Activated CD4-positive, alpha-beta T cell treated with anti-CD3 and anti-CD28 coated beads, Interleukin-10, Interleukin-2, amounts not matched to agents 100 ng/mL and 50 ng/mL, durations not matched to agents 16 hours and 8 hours (primary cell): ENCODE measurements at regions not wholly inside any gene's neighbourhood (a gene's known extent, or its start where the extent isn't known, plus 50 kb on each side); places are given as distances from the start of the nearest gene placed in this dataset.
"Not testable (repeated sequence)": the region's sequence is repeated elsewhere in the genome, so short reads cannot be mapped to it uniquely, and the experiment has no call there.

Source experiments
- DNase-seq: peaks from one replicate; pipeline ENCODE4 v3.0.0-alpha.2; 2020

DNA sequence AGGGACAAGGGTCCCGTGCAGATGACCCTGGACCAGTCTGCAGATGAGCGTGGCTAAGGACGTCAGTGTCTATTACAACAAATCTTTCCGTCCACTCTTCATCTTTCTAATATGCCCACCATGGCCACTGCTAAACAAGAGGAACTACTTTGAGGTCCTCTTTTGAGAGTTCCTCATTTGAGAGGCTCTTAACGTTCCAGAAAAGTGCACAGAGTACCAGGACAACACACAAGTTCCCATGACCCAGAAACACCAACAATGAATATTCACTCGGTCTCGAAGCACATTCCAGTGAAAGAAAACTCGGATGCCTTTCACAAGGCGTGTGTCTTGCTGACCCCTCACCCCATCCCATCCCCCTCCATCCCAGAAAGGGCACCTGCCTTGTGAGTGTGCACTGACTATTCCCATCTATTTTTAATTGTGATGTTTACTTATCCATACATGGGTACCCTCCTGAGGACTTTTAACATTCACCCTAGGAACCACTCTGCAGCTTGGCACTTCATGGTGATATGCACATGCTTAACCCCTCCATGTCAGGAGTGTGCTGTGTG lies 157.0 kb downstream of the SHANK2 start:
- DNase-seq: no peak

DNA sequence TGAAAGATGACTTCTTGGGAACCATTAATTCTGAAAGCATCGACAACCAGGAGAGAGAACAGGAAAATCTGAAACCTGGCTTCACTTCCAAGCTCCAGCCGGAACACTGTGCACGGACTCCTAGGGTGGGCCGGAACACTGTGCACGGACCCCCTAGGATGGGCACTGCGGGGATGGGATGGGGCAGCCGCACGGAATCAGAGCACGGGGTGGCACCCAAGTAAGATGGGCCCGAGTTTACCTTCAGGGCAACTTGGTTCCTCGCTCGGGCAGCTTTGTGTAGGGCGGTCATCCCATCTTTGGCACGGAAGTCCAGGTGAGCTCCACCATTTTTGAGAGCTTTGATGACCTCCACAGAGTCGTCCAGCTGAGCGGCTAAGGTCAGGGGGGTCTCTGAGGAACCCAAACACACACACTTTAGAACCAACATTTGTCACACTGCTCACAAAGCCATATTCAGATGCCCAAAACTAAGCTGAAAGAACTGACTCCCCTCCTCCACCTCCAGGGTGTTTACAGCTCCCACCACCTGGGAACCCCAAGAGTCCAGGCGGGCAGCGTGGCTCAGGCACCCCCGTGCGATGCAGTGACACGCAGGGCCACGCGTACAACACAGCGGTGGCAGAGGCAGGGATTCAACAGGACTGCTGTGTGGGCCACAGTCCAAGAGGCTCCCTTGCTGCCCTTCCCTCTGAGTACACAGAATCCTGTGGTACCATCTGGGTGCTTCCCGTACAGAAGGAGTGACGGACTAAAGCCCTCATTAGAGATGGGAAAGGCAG lies 157.9 kb downstream of the SHANK2 start:
- DNase-seq: no peak

DNA sequence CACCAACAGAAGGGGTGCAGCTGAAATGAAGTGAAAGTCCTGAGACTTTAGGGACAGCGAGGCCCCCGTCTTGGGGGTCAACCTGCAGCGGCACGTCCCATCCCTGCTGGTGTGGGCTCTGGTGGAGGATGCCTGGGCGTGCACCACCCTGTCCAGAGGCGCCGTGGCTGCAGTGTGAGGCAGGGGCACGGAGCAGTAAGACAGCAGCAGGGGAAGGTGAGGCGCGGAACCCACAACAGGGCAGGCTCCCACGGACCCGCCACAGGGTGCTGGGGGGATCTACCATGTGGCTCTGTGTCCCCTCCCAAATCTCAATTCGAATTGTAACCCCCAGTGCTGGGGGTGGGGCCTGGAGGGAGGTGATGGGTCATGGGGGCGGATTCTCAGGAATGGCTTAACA lies 158.6 kb downstream of the SHANK2 start:
- no peak for DNase-seq

DNA sequence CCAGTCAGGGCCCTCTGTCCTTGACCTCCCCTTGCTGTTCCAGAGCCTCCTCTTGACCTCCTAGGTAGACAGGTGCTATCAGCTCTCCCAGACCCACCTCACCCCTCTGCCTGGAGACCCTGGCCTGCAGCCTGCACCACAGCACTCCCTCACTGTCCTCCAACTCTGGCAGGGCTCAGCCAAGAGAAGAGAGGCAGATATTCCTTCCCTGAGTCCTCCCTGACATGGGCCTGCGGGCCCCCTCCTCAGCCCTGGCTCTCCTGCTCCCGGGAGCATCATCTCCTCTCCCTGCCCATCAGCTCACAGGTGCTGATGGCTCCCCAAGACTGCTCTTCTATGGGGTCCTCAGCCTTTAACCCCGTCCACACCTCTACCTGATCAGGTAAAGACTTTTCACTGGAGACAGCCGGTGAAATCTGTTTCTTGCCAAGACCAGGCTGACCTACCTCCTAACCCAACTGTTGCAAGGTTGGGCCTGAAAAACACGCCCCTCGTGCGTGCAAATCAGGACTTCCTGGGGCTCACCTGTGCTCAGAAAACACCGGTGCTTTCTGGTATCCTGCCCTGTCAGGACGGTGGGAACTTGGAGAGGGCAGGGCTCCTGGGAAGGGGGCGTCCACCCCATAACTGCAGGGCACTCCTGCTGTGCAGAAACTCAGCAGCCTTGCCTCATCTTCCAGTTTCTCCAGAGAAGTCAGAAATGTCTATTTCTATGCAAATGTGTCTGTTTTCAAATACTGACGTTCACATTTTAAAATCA lies 160.7 kb downstream of the SHANK2 start:
- DNase-seq: no peak

DNA sequence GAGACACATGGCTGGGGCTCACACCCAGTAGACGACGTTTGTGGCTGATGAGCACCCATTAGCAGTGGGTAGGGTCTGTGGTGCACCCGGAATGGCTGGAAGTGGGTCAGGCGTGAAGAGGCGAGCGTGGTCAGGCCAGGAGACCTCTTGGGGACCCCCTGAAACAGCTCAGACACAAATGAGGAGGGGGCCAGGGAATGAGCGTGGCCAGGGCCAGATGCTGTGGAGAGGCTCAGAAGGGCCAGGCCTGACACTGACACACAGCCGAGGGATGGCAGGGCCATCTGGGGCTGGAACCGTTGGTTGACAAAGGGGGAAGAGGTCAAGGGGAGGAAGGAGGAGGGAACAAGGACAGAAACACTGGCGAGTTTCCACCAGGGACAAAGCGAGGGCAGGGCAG lies 162.8 kb downstream of the SHANK2 start:
- DNase-seq: no peak

DNA sequence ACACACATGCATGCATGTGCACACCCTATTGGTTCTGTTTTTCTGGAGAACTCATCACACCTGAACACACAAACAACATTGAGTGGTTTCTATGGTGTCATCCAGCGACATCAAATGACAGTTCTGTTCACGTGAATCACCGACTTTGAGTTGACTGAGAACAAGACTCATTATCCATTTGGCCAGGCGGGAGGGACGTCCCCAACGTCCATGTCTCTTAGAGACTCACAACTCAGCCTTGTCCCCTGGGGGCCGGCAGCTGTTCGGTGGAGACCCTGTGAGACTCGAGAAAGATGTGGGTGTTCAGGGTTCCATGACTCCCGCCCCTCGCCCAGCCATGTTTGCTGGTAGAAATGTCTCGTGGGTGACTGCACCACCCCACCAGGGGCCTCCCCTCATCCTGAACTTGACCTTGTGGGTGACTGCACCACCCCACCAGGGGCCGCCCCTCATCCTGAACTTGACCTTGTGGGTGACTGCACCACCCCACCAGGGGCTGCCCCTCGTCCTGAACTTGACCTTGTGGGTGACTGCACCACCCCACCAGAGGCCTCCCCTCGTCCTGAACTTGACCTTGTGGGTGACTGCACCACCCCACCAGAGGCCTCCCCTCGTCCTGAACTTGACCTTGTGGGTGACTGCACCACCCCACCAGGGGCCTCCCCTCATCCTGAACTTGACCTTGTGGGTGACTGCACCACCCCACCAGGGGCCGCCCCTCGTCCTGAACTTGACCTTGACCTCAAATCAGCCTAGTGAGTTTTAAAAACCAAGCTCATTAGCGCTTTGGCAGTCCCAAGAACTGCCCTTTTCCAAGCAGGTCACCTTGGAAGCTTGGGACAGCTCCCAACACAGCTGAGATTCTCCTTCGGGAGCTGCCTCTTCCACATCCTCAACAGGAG lies 163.8 kb downstream of the SHANK2 start:
- not testable (repeated sequence) for DNase-seq

DNA sequence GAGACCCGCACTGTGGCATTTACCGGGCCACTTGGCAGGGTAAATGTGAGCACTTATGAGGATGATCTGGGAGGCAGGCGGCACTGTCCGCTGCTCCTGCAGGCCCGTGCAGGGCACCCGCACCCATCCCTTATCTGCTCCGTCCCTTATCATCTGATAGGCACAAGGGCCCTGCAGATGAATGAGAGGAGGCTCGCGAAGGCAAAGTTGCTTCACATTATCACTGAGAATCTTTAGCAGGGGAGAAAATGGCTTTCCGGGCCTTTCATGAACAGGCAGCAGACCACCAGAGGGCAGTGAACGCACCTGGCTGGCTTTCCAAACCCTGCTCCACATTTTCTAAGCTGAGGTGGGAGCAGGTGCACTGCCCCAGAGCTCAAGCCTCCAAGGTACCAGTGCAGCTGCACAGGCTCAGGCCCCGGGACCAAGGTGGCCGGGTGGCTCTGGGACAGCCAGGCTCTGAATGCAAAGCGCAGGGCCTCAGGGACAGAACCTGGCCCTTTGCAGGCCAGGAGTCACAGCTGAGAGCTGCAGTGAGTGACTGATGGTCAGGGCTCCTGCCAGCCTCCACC lies 165.6 kb downstream of the SHANK2 start:
- DNase-seq: no peak

DNA sequence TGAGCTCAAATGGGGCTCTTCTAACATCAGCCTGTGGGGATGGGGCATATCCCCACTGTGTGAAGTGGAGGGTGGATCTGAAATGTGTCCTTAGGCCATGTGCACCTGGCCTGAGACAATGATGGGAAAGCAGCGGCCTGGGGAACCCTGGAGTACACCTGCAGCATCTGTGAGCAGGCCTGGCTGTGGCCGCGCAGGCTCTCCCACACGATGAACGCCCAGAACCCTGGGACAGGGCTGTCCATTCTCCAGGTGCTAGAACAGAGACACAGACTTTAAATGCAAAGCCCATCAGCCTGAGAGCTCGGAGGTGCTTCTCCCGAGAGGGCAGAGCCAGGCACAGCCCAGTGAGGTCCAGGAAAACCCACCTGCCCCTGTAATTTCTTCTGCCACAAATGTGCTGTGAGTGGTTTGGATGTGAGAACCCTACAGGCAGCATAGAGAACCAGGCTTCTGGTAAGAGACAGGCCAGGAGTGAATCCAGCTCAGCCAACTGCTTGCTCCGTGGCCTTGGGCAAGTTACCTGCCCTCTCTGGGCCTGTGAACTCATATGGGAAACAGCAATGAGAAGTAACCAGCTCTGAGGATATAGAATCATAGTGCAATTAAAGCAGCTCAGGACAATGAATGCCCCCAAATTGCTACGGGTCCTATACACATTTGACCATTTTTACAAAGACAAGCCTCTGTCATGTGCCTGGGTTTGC lies 167.9 kb downstream of the SHANK2 start:
- no peak for DNase-seq

DNA sequence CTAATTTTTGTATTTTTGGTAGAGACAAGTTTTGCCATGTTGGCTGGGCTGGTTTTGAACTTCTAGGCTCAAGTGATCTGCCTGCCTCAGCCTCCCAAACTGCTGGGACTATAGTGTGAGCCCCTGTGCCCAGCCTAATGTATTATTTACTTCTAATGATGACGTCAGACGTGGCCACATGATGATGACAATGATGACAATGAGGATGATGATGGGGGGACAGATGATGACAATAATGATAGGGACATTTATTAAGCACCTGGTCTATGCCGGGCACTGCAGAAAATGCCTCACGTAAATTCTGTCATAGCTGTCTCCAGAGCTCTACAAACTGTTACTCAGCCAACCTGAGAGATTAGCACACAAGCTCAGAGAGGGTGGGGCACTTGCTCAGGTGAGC lies 169.3 kb downstream of the SHANK2 start:
- no peak for DNase-seq

DNA sequence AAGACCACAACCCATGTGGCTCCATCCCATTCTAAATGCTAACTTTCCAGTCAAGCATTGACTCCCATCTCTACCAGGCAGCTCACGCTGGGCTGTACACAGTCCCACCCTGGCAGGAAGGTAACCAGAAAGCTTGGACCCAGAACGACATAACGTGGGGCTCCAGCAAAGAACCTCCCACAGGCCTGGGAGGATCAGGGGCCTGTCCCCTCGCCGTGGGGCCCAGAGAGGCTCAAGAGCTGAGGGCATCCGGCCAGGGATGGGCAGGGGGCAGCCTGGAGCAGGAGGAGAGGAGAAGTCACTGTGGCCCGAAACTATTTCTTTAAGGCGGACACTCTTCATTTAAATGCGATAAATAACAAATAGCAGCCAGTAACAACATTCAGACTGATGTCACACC lies 169.9 kb downstream of the SHANK2 start:
- no peak for DNase-seq

DNA sequence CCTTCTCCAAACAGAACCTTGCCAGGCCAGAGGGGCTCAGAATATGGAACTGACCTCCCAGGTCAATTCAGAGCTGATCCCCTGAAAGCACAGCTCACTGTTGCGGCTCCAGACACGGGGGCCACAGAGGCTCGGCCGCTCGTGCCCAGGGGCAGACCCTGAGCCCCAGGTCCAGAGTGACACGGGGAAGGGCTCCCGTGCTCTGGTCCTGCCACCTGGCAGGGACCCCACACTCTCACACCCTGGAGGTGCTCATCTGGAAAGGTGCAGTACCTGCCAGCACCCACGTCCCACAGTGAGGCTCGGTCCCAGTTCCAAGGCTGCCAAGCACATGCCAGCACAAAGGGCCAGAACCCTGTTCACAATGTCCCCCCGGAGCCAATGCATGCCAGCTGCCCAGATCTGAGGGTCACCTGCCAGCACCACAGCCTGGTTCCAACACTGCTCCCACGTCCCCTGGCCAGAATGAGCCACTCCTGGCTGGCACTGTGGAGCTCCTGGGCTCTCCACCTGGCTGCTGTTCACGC lies 170.6 kb downstream of the SHANK2 start:
- no peak for DNase-seq

DNA sequence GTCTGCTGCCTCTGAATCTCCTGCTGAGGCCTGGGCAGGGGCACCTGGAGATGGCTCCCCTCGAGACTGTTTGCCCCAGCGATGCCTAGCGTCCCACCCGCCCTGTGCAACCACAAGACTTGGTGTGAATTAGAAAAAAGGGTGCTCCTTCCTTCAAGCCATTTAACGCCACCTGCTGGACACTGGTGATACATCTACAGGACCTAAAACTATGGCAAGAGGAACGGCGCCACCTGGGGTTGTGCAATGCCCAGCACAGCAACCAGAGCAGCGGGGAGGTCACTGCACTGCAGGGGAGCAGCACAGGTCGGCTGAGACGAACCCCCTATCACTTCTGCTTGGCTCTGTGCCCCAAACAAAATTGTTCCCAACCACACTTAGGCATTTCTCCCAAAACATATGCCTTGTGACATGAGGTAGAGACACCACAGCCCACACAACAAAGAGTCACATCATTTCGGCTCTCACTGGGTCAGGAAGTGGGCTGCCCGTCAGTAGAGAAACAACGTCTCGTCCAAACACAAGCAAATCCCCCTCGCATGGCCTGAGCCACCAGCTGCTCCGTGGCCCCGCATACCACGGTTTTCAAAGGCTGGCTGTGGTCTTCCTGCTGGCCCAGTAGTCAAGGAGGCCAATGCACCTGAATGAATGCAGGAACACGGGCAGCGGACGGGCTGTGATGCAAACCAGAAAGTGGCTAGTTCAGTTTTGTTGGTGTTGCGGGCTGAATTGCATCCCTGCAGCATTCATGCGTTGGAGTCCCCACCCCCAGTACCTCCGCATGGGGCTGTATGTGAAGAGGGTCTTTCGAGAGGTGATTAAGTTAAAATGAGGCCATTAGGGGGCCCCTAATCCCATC lies 171.9 kb downstream of the SHANK2 start:
- DNase-seq: peak; percentile 76

DNA sequence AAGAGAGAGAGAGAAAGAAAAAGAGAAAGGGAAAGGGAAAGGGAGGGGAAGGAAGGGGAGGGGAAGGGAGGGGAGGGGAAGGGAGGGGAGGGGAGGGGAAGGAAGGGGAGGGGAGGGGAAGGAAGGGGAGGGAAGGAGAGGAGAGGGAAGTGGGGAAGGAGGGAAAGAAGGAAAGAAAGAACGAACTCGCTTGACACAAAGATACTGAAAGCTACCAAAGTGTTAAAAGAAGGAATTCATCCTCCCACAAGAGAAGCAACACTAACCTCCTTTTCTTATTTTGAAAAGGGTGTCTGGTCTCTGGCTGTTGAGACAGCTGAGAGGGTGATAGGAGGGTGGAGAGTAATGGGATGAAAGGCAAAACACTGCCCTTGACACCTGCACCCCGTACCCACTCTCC lies 172.6 kb downstream of the SHANK2 start:
- no peak for DNase-seq

DNA sequence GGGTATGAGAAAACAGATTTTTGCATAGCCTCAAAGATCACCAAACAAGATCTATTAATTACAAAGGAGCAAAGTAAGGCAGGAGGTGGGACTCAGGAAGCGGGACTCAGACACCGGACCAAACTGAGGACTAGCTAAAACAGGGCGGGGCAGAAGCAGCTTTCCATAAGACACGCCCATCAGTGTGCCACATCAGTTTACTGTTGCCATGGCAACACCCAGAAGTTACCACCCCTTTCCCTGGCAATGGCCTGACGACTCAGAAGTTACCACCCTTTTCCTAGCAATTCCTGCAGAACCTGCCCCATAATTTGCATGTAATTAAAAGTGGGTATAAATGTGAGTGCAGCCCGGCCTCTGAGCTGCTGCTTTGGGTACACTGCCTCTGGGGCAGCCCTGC lies 173.9 kb downstream of the SHANK2 start:
- DNase-seq: no peak

DNA sequence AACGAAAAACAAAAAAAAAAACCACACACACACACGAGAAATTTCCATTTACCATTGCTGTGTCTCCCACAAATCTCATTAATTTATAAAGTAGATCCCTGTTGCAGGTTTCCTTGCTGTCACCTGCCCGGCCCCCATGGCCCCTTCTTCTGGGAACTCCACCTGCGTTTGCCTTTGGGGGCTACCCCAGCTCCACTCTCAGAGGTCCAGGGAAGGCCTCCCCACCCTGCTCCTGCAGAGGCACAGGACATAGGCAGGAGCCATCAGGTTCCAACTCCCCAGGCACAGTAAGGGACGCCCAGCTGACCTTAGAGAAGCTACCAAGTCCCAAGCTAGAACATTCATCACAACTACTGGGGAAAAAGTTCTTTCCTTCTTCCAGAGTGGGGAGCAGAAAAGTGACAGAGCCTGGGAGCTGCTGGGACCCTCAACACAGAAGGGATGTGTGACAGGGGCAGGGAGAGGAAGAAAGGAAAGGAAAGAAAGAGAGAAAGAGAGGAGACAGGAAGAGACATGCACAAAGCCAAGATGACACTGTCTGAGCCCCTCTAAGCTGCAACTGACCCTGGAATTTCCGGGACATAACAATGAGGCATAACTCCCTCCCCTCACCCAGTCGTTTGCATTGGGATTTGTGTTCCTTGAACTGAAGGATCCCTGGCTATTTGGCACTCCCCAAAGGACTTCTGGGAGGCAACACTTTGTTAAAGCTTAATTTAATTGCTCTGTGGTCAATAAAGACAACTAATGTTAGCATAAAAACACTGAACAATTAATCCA lies 175.7 kb downstream of the SHANK2 start:
- DNase-seq: no peak

DNA sequence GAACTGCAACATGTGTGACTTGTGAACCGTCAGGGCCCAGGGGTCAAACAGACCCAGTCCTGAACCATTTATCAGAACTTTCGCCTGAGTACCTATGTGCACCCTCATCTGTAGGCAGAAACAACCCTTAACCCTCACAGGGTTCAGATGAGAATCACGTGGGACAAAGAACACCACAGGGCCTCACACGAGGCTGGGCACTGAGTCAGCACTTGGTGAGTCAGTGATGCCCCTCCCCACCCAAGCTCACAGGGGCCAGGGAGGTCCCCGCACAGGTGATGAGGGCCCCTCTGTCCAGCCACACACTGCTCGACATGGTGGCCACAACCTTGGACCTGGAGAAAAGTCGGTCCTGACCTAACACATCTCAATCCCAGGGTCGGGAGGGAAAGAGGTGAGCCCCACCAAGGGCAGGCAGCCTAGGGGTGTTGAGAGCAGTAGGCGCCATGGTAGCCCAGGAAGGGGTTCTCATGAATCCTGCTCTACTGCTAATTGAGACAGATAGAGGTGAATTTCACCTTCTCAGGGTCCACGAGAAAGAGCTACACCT lies 176.4 kb downstream of the SHANK2 start:
- no peak for DNase-seq

DNA sequence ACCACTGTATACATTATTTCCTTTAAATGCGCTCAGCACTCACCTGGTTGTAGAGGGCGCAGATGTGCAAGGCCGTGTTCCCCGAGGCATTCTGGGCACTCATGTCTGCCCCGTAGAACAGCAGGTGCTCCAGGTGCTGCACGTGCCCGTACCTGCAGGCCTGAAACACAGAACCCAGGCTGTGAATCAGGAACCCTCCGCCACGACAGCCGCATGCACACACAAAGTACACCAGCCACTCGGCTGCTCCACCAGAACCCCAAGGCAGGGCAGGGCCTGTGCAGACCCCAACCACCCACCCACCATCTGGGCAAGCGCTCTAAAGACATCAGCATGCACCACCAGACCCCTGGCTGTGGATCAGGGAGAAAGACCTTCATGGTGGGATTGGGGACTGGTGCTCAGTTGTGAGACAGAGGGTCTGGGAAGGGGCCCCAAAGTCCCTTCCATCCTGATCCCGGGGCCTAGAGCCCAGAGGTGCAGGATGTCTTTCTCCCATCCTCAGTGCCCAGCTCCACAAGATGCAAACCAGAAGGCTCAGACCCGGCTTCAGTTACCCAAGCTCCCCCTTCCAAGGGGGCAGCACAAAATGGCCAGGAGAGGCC lies 177.2 kb downstream of the SHANK2 start:
- no peak for DNase-seq

DNA sequence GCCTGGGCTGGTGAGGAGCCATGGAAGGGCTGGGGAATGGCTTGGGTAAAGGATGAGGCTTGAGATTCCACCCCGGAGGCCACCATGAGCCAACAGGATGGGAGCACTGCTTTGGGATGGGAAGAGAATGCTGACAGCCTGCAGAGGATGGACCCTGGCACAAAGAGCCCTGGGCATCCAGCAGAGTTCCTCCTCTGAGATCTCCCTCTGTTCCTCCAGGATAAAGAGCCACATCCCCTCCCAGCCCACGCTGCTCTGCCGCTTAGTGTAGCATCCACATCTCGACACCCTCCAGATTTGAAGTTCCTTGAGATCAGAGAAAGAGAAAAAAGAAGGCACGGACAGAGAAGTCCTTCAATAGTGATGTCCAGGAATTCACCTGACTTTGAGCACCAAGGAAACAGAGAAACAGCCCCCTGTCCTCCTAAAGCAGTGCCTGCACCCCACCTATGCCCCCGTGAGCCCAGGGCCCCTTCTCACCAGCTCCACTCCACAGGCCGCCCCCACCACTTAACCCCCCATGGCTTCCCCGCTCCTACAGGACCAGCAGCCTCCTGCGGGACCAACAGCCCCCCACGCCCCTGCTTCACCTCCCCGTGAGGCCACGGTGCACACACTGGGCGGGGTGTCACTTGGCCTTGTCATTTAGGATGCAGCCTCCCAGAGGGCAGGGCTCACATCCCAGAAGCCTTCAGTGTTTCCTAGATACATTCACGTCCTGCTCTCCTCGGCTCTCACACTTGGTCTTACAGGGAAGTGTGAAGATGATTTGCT lies 180.5 kb downstream of the SHANK2 start:
- DNase-seq: no peak
